GM12875 (cell line): ENCODE measurements at regions not wholly inside any gene's neighbourhood (a gene's known extent, or its start where the extent isn't known, plus 50 kb on each side); places are given as distances from the start of the nearest gene placed in this dataset.
"Not testable (repeated sequence)": the region's sequence is repeated elsewhere in the genome, so short reads cannot be mapped to it uniquely, and the experiment has no call there.

Experiments
- H3K4me3 ChIP-seq: one replicate; pipeline ENCODE4 v1.5.1; 2011; ENCODE audit warnings: low read depth, low read length, control low read depth
- CTCF ChIP-seq: IDR thresholded peaks from 2 replicates; pipeline ENCODE4 v1.5.1; 2011; ENCODE audit warnings: low read depth, mild to moderate bottlenecking, control low read depth, inconsistent platforms, low read length, moderate library complexity, borderline replicate concordance; ENCODE audit not compliant: insufficient read depth

- no peak for TF ChIP-seq CTCF
These were observed 82.6 kb downstream of the NENF start for GRCh38 chr1:212515329-212515760.

GRCh38 chr1:212516012-212516411 lies 83.3 kb downstream of the NENF start:
- not testable (repeated sequence) for H3K4me3 ChIP-seq

More at GRCh38 chr1:212515329-212515760, 82.6 kb downstream of the NENF start:
- no peak overlapping the region for H3K4me3 ChIP-seq

- no peak for TF ChIP-seq CTCF
- no peak overlapping the region for H3K4me3 ChIP-seq
These were observed 85.7 kb downstream of the NENF start for GRCh38 chr1:212518188-212519054.

- no peak for TF ChIP-seq CTCF
- no peak overlapping the region for H3K4me3 ChIP-seq
These were observed 86.4 kb downstream of the NENF start for GRCh38 chr1:212519131-212519530.

GRCh38 chr1:212520299-212520698 lies 87.6 kb downstream of the NENF start:
- H3K4me3 ChIP-seq = no peak overlapping the region
- no peak for TF ChIP-seq CTCF

- H3K4me3 ChIP-seq = no peak overlapping the region
These were observed 87.8 kb upstream of the ATF3 start for GRCh38 chr1:212520746-212521145.

GRCh38 chr1:212525479-212526110 lies 83.0 kb upstream of the ATF3 start:
- TF ChIP-seq CTCF = no peak

More at GRCh38 chr1:212520746-212521145, 87.8 kb upstream of the ATF3 start:
- TF ChIP-seq CTCF = no peak

More at GRCh38 chr1:212525479-212526110, 83.0 kb upstream of the ATF3 start:
- H3K4me3 ChIP-seq = no peak overlapping the region
